ENCODE measurements at regions not wholly inside any gene's neighbourhood (a gene's known extent, or its start where the extent isn't known, plus 50 kb on each side); places are given as distances from the start of the nearest gene placed in this dataset.

DNA sequence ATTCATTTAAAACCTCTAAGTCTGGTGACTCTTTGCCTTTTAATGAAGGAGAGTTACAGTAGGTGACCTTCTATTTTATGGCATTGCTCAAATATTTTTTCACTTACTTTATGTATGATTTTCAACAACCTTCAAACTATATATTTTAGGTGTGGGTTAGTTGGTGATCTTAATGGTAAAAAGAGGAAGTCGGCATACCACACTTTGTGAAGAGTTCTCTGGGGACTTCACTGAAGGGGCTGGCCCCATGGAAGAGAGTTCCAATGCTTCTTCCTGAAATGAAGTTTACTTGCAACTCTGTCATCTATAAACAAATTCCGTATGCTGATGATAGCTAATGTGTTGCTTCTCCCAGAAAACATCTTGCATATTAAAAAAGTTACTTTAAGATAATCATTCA is 647.0 kb upstream of the SGO1 start:
- ChIA-PET SMC1A (ENCODE audit: uncharacterized antibody, unreplicated experiment) (interaction anchor here (0.6 kb wide), 1 partner anchor 80 kb away, joined by 3 read pairs; no protein-coding TSS in a partner anchor), POLR2A (no interaction called here), RAD21 (ENCODE audit: unreplicated experiment) (no interaction called here), CTCF (no interaction called here)
- DNase-seq (ENCODE audit: low read depth, low spot score) (no peak), FAIRE-seq (no peak), ATAC-seq (no peak)
- no peak overlapping the region for H3K9ac ChIP-seq (ENCODE audit: control insufficient read depth, insufficient read depth, low read length)
- in situ Hi-C loops (cut with MboI) (no loop called here), intact Hi-C loops (cut with micrococcal nuclease; ENCODE audit: unreplicated experiment) (no loop called here)
- H3K79me2 ChIP-seq (ENCODE audit: control insufficient read depth, insufficient read depth, low read length), result no peaks in the 10 kb centered on the region
- H3K27me3 ChIP-seq (replicated peaks in 1 of 2; ENCODE audit: control insufficient read depth in 2 of 2, insufficient read depth in 2 of 2, low read length in 1 of 2), result no peaks in the 10 kb centered on the region
- no peaks in the 10 kb centered on the region for H3K4me1 ChIP-seq (ENCODE audit: control insufficient read depth, insufficient read depth, low read length)
- TF ChIP-seq CBFB (IDR thresholded peaks at IDR 0.05; ENCODE audit: low read depth), result no peak
- TF ChIP-seq SPI1 (IDR thresholded peaks at IDR 0.05; ENCODE audit: borderline replicate concordance, insufficient read depth, low read depth, low read length), result peak; percentile 62; the same call in 1 of the 2 replicates
- H3K36me3 ChIP-seq (ENCODE audit: control insufficient read depth in 2 of 2, insufficient read depth in 2 of 2, low read length in 1 of 2), result no peaks in the 10 kb centered on the region
- no TSS peak for BruUV-seq (replicated peaks)
- H2AFZ ChIP-seq (ENCODE audit: control insufficient read depth, low read depth, low read length), result no peak overlapping the region
- no peaks in the 10 kb centered on the region for H3K9me3 ChIP-seq (replicated peaks; ENCODE audit: control insufficient read depth, insufficient read depth, low read length)
- WGBS (ENCODE audit: insufficient coverage, insufficient replicate concordance, low lambda C conversion rate, missing lambda C conversion rate), result 15% methylated on average over 2 of the region's 2 CpGs
- H3K4me3 ChIP-seq, result no peak overlapping the region
- H4K20me1 ChIP-seq (ENCODE audit: control insufficient read depth, insufficient read depth), result no peaks in the 10 kb centered on the region
- H3K4me2 ChIP-seq (ENCODE audit: control insufficient read depth, insufficient read depth), result no peak overlapping the region
- H3K27ac ChIP-seq (ENCODE audit: control insufficient read depth, insufficient read depth), result no peak overlapping the region

DNA sequence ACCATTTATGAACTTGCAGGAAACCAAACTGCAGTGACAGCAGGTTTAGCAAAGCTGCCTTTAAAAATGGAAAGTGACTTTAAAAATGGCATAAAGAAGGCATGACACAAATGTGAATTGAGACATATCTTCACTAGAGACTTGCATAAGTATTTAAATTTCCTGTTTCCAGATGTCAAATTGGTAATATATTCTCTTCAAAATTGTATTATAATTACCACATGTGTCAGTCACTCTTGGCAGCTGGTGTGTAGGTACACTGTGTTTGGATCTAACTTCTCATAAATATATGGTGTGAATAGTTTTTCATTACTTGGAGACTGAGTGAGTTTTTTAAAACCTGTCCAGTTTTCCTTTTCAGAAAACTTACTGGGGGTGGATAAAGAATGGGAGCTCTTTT is 636.2 kb upstream of the SGO1 start:
- intact Hi-C loops (cut with micrococcal nuclease; ENCODE audit: unreplicated experiment) (no loop called here), in situ Hi-C loops (cut with MboI) (no loop called here)
- no peak overlapping the region for H3K4me2 ChIP-seq (ENCODE audit: control insufficient read depth, insufficient read depth)
- POLR2A ChIA-PET, result no interaction called here
- no peak overlapping the region for H2AFZ ChIP-seq (ENCODE audit: control insufficient read depth, low read depth, low read length)
- H4K20me1 ChIP-seq (ENCODE audit: control insufficient read depth, insufficient read depth), result no peaks in the 10 kb centered on the region
- no peak overlapping the region for H3K4me3 ChIP-seq
- SMC1A ChIA-PET (ENCODE audit: uncharacterized antibody, unreplicated experiment), result no interaction called here
- CTCF ChIA-PET, result no interaction called here
- no peaks in the 10 kb centered on the region for H3K27me3 ChIP-seq (replicated peaks in 1 of 2; ENCODE audit: control insufficient read depth in 2 of 2, insufficient read depth in 2 of 2, low read length in 1 of 2)
- H3K27ac ChIP-seq (ENCODE audit: control insufficient read depth, insufficient read depth), result no peak overlapping the region
- H3K9me3 ChIP-seq (replicated peaks; ENCODE audit: control insufficient read depth, insufficient read depth, low read length), result no peaks in the 10 kb centered on the region; the same call in 2 of the 3 replicates
- no peak overlapping the region for H3K9ac ChIP-seq (ENCODE audit: control insufficient read depth, insufficient read depth, low read length)
- H3K4me1 ChIP-seq (ENCODE audit: control insufficient read depth, insufficient read depth, low read length), result no peaks in the 10 kb centered on the region
- no peak for ATAC-seq
- FAIRE-seq, result no peak
- H3K36me3 ChIP-seq (ENCODE audit: control insufficient read depth in 2 of 2, insufficient read depth in 2 of 2, low read length in 1 of 2), result no peaks in the 10 kb centered on the region
- BruUV-seq (replicated peaks), result no TSS peak
- H3K79me2 ChIP-seq (ENCODE audit: control insufficient read depth, insufficient read depth, low read length), result no peaks in the 10 kb centered on the region
- DNase-seq (ENCODE audit: low read depth, low spot score), result no peak
- RAD21 ChIA-PET (ENCODE audit: unreplicated experiment), result no interaction called here
- TF ChIP-seq KLF5 (IDR thresholded peaks at IDR 0.05; ENCODE audit: partially characterized antibody) (no peak), SRF (IDR thresholded peaks at IDR 0.05; ENCODE audit: low read depth in 2 of 2, low read length in 2 of 2) (no peak), RUNX3 (IDR thresholded peaks at IDR 0.05; ENCODE audit: low read length) (no peak), ATF7 (IDR thresholded peaks at IDR 0.05; ENCODE audit: low read depth) (no peak), SMARCA5 (IDR thresholded peaks at IDR 0.05) (no peak), CEBPB (IDR thresholded peaks at IDR 0.05; ENCODE audit: borderline replicate concordance in 1 of 2, low read depth in 2 of 2, low read length in 2 of 2) (no peak), HDAC2 (IDR thresholded peaks at IDR 0.05) (no peak), PAX5 (IDR thresholded peaks at IDR 0.05; ENCODE audit: borderline replicate concordance, low read depth, low read length) (no peak), RAD21 (IDR thresholded peaks at IDR 0.05; ENCODE audit: insufficient read depth, low read depth, low read length) (no peak), SP1 (IDR thresholded peaks at IDR 0.05; ENCODE audit: low read depth, low read length) (no peak), SREBF1 (IDR thresholded peaks at IDR 0.05; ENCODE audit: low read length) (no peak), YY1 (IDR thresholded peaks at IDR 0.05; ENCODE audit: low read depth, low read length) (no peak)
- TF ChIP-seq, protein P1, sequence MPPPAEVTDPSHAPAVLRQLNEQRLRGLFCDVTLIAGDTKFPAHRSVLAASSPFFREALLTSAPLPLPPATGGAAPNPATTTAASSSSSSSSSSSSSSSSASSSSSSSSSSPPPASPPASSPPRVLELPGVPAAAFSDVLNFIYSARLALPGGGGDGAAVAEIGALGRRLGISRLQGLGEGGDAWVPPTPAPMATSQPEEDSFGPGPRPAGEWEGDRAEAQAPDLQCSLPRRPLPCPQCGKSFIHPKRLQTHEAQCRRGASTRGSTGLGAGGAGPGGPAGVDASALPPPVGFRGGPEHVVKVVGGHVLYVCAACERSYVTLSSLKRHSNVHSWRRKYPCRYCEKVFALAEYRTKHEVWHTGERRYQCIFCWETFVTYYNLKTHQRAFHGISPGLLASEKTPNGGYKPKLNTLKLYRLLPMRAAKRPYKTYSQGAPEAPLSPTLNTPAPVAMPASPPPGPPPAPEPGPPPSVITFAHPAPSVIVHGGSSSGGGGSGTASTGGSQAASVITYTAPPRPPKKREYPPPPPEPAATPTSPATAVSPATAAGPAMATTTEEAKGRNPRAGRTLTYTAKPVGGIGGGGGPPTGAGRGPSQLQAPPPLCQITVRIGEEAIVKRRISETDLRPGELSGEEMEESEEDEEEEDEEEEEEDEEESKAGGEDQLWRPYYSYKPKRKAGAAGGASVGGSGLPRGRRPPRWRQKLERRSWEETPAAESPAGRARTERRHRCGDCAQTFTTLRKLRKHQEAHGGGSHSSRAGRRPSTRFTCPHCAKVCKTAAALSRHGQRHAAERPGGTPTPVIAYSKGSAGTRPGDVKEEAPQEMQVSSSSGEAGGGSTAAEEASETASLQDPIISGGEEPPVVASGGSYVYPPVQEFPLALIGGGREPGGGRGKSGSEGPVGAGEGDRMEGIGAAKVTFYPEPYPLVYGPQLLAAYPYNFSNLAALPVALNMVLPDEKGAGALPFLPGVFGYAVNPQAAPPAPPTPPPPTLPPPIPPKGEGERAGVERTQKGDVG (CRISPR knock-in tag; IDR thresholded peaks at IDR 0.05), result no peak
